NB4 (cell line): ENCODE measurements at regions not wholly inside any gene's neighbourhood (a gene's known extent, or its start where the extent isn't known, plus 50 kb on each side); places are given as distances from the start of the nearest gene placed in this dataset.

ENCODE experiments used
- CTCF ChIP-seq: IDR thresholded peaks from one replicate; pipeline ENCODE4 v1.5.1; 2012; ENCODE audit warnings: low read depth, low read length
- MYC ChIP-seq: IDR thresholded peaks from 2 replicates; pipeline ENCODE4 v1.6.1; 2011; ENCODE audit warnings: low read depth, low read length
- POLR2A ChIP-seq: IDR thresholded peaks from 2 replicates; pipeline ENCODE4 v1.6.1; 2011; ENCODE audit warnings: mild to moderate bottlenecking; ENCODE audit not compliant: insufficient read length; ENCODE audit errors: extremely low read depth

- no peak for TF ChIP-seq CTCF
- TF ChIP-seq MYC: no peak
- no peak for TF ChIP-seq POLR2A
Observed at GRCh38 chr11:119814766-119815165, 85.8 kb upstream of the NECTIN1 start.
